GM12891 (cell line): ENCODE measurements at regions not wholly inside any gene's neighbourhood (a gene's known extent, or its start where the extent isn't known, plus 50 kb on each side); places are given as distances from the start of the nearest gene placed in this dataset.

Experiments
- DNase-seq: peaks from one replicate; pipeline ENCODE4 v3.0.0; 2011; ENCODE audit warnings: low spot score; ENCODE audit not compliant: insufficient read length
- FAIRE-seq: peaks from 2 replicates; lab custom pipeline; 2011; peaks lifted over from hg19 to GRCh38; lab: Jason Lieb, UNC
- PAX5 ChIP-seq: IDR thresholded peaks from 2 replicates; pipeline ENCODE4 v1.6.1; 2011; ENCODE audit warnings: low read length, moderate library complexity, mild to moderate bottlenecking; ENCODE audit not compliant: insufficient read depth, severe bottlenecking
- POLR2A ChIP-seq: IDR thresholded peaks from 2 replicates; pipeline ENCODE4 v1.6.1; 2011; ENCODE audit warnings: low read depth, low read length, control low read depth
- POLR2AphosphoS5 ChIP-seq: IDR thresholded peaks from 2 replicates; pipeline ENCODE4 v1.6.1; 2011; ENCODE audit warnings: low read depth, low read length, control low read depth
- POU2F2 ChIP-seq: IDR thresholded peaks from 2 replicates; pipeline ENCODE4 v1.6.1; 2011; ENCODE audit warnings: low read depth, mild to moderate bottlenecking, control low read depth, low read length, moderate library complexity
- SPI1 ChIP-seq: IDR thresholded peaks from 2 replicates; pipeline ENCODE4 v1.6.1; 2011; ENCODE audit warnings: low read depth, low read length, control low read depth
- TAF1 ChIP-seq: IDR thresholded peaks from 2 replicates; pipeline ENCODE4 v1.6.1; 2011; ENCODE audit warnings: low read depth, low read length, control low read depth

DNA sequence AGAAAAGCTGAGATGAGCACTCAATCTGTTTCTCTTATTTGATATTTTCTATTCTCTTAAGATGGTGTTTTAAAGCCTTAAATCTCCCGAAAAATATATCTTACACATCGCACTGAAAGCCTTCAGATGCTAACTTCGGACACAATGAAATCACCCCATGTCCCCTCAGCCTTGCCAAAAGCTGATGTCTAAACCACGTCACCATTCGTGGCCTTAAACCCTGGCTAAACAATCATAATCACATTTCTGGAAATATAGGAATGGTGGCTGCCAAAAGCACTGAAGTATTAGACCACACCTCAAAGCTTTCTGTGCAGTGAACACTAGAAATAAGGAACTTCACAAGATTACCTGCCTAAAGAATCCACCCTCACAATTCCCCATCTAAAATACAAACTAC is 402.7 kb downstream of the SOX9 start:
- no peak for FAIRE-seq
- TF ChIP-seq TAF1 = no peak
- TF ChIP-seq POLR2AphosphoS5 = no peak
- TF ChIP-seq POU2F2 = no peak
- DNase-seq = no peak

DNA sequence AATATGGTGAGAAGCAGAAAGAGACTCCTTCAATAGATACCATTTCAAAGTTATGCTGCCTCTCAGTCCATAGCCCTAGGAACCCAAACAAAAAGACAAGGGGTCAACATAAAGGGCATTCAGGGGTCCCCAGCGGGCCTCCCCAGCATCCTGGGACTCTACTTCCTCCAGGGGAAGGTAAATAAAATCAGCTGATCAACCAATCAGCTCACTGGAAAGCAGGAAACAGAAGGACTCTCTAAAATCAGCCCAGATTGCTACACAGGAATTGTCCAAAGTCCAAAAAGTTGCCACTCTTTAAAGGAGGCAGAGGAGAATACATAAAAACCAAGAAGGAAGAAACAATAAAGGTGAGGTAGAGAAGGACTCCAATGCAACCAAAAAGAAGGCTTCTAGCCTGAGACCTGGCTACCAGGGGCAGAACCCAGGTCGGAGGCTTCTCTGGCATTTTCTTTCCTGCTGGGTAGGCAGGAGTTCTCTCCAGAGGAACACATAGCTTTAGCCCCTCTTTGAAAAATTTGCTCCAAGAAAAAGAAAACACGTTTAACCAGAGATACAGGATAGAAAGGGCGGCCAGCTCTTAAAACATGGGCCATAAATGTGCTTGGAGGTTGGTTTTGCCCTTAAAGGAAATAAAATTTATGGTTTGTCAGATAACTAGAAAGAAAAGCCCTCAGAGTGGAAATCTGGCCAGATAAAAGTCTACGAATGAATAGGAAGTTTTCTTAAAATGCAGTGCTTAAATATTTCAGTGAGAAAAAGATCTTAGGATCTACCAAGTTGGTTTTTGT is 404.6 kb downstream of the SOX9 start:
- TF ChIP-seq POLR2AphosphoS5 = no peak
- no peak for TF ChIP-seq SPI1
- TF ChIP-seq POU2F2 = no peak
- no peak for TF ChIP-seq POLR2A
- no peak for TF ChIP-seq TAF1
- no peak for TF ChIP-seq PAX5
- FAIRE-seq = no peak
- no peak for DNase-seq

DNA sequence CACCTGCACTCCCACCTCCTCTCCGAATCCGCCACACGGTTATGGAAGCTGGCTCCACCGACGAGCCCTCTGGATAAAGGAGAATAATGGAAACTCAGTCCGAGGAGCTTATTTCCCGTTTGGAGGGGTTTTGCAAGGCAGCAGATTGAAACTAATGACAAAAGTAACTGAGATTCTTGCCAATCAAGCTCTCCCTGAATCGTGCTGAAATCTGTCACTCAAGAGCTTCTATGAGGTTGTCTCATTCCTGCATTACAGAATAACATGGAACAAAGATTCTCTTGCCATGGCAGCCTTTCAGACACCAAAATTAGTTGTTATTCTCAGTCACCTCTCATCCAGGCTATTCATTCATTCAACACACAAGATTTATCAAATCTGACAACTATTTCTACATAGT is 405.9 kb downstream of the SOX9 start:
- no peak for TF ChIP-seq PAX5
- no peak for TF ChIP-seq POU2F2
- no peak for TF ChIP-seq POLR2A
- TF ChIP-seq TAF1 = no peak
- TF ChIP-seq SPI1 = no peak
- TF ChIP-seq POLR2AphosphoS5 = no peak
- DNase-seq (no peak), FAIRE-seq (no peak)

DNA sequence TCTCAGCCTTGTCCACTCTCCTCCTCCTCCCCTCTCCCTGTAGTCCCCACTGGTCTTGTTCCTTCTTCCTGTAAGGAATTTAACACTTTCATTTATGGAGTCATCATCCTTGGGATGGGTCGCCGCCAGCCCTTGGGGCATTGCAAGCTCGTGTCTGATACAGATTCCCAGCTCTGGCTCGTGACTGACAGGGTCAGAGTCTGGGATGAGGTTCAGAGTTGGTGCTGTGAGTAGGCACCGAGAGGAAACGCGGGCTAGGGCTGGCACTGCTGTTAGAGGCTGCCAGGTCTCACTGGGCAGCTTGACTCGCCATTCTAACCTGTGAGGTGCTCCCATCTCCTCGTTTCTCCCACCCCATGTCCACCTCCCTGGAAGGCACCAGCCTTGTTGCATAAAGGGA is 407.0 kb downstream of the SOX9 start:
- no peak for FAIRE-seq
- TF ChIP-seq PAX5 (no peak), SPI1 (no peak), TAF1 (no peak), POU2F2 (no peak), POLR2A (no peak), POLR2AphosphoS5 (no peak)
- no peak for DNase-seq

DNA sequence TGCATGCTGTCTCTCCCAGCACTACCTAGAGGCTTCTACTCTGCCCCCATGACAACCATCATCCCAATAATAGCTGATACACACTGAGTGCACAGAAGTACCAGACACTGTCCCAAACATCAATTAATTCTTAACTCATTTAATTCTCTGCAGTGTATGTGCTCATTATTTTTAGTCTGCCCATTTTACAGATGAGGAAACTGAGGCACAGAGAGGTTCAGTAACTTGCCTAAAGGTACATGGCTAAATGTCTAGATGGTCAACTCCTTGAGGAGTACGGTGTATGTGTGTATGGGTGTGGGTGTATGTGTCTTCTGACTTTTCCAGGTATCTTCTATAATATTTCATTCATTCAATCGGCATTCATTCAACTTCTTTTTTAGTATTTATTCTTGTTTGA is 407.9 kb downstream of the SOX9 start:
- no peak for DNase-seq
- TF ChIP-seq TAF1 (no peak), SPI1 (no peak)
- no peak for FAIRE-seq

DNA sequence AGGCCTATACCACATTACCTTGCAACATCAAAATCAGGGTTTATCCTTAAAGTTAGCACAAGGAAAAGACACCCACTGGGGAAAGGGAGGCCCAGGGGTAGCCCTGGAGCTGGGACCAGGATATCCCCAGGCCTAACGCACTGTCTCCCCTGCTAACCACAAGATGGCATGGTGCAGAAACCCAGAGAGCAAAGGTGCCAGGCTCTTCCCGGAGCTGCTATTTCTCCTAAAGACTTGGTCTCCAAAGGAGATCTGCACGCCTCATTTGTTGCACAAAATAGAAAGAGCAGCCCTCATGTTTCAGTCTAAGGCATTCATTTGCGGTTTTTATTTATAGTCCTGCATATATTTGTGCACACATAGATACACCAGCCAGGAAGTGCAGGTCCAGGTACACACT is 408.6 kb downstream of the SOX9 start:
- TF ChIP-seq SPI1 (no peak), TAF1 (no peak), POLR2A (no peak), PAX5 (no peak), POLR2AphosphoS5 (no peak), POU2F2 (no peak)
- no peak for DNase-seq
- no peak for FAIRE-seq

DNA sequence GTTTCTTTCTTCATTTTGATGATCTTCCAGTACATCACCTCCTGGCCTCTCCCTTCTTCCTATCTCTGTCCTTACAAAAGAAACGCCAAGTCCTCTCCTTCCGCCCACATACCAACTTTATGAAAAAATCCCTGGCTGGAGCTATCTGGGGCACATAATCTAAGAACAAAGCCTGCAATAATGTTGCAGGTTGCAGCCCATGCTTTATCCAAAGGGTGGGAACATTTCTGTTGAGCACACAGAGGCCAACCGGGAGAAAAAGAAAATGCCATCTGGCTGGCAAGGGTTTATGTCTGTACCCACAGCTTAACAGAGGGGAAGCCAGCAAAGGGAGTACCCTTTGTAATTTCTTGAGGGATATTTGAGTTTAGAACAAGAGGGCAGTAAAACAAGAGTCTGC is 409.6 kb downstream of the SOX9 start:
- TF ChIP-seq TAF1 = no peak
- no peak for FAIRE-seq

DNA sequence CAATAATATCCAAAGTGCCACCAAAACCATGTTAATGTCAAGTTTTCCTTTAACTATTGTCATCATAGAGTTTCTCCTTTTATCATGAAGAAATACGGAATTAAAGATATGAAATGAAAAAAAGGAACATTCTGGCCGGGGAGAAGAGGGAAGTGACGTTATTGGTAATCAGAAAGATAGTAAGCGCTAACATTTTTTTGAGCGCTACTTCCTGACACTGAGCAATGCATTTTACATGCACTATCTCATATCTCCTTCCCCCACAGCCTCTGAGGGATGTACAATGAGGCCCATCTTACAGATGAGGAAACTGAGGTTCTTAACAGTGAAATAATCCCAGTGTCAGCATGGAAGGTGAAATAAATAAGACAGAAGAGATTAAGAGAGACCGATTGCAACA is 410.9 kb downstream of the SOX9 start:
- TF ChIP-seq POLR2AphosphoS5 = no peak
- TF ChIP-seq PAX5 = no peak
- no peak for TF ChIP-seq TAF1
- TF ChIP-seq POLR2A = no peak
- TF ChIP-seq SPI1 = no peak
- no peak for TF ChIP-seq POU2F2
- FAIRE-seq (no peak), DNase-seq (no peak)

More for the DNA sequence above, 409.6 kb downstream of the SOX9 start:
- DNase-seq = no peak

DNA sequence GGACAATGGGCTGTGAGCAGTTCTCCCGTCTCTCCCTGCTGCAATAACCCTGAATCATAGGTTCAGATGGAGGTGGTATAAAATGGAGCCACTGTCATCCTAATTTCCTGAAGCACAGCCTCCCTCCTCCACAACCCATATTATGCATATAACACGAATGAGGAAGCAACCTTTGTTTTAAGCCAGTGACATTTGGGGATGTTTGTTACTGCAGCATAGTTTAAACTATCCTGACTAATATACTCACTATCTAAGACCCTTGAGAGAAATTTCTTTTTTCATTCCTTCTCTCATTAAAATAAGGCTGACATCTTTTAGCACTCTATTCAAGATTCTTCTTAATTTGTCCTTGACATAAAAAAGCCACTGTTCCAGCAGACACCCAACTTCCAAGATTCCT is 413.4 kb downstream of the SOX9 start:
- FAIRE-seq = no peak
- DNase-seq = no peak
- TF ChIP-seq POU2F2 = no peak
- TF ChIP-seq PAX5 = no peak
- no peak for TF ChIP-seq POLR2AphosphoS5
- TF ChIP-seq TAF1 = no peak
- TF ChIP-seq POLR2A = no peak
- TF ChIP-seq SPI1 = no peak

DNA sequence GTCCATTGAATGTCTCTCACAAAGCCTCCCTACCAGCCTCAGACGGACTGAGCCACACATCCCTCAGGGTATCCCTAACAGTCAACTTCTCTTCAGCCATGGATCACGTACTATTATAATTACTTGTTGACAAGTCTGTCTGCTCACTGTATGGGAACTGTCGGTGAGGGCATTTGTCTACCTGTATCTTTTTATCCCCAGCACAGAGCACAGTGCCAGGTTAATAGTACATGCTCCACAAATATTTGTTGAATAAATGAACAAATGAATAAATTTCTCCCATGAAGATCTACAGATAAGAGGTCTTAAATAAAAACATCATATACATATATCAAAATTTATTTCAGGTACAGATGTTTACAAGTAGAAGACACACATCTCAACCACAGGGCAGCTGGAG is 414.0 kb downstream of the SOX9 start:
- TF ChIP-seq POLR2AphosphoS5 (no peak), SPI1 (no peak), POLR2A (no peak), POU2F2 (no peak), PAX5 (no peak), TAF1 (no peak)
- DNase-seq (no peak), FAIRE-seq (no peak)
